GM18868 (cell line): ENCODE measurements at regions not wholly inside any gene's neighbourhood (a gene's known extent, or its start where the extent isn't known, plus 50 kb on each side); places are given as distances from the start of the nearest gene placed in this dataset.

ENCODE experiments used
- ATAC-seq: cut with Tn5 transposase; IDR thresholded peaks from one replicate; pipeline ENCODE4 v1.9.1; 2021; ENCODE audit warnings: mild to moderate bottlenecking, moderate library complexity; ENCODE audit not compliant: unreplicated experiment

DNA sequence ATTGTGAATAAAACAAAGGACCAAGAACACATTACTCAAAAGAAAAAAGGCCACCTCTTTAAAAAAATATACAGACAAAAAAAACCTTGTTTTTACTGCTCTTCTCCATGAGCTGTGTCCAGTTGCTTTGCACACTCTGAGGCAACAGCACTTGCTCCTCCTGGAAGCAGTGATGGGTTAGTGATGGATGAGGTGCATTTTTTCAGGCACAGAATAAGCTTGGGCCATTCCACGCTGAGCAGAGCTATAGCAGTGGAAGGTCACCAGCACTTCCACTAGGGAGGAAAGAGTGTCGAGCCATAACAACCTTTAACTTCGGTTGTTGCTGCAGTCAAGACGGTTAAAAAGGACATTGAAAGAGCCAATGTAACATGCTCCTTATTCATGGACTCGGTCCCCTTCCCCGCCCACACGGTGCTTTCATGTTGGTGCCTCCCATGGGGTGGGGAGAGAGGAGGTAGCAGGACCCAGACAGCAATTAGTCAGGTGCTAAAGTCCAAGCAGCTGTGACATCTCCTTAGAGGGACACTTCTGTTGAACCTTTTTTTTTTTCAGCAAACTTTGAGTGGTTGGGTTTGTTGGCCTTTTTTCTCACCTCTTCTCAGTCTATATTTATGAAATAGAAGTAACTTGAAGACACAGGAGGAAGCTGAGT lies 136.5 kb upstream of the ADARB2 start:
- no peak for ATAC-seq

DNA sequence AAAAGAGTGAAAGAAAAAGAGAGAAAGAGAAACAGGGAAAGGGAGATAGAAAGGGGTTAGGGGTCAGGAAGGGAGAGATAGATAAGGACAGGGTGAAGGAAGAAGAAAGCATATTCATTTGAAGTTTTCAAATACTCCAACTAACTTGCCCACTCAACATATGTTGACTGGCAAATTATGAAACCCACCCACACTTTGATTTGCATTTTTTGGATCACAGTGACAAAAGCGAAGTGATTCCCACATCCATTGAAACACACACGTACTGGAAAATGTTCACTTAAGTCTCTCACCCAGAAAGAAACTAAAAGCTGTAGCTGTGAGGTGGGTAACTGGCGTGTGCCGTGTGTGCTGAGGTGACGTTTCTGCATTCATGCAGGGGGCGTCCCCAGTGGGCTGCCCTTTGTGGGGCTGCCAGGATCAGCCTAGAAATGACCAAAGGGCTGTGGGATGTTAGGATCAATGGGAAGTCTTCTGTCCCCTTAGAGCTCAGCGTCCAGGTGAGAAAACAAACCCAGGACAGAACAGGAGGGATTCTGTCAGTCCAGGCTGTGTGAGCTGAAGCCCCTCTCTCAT lies 134.9 kb upstream of the ADARB2 start:
- no peak for ATAC-seq

DNA sequence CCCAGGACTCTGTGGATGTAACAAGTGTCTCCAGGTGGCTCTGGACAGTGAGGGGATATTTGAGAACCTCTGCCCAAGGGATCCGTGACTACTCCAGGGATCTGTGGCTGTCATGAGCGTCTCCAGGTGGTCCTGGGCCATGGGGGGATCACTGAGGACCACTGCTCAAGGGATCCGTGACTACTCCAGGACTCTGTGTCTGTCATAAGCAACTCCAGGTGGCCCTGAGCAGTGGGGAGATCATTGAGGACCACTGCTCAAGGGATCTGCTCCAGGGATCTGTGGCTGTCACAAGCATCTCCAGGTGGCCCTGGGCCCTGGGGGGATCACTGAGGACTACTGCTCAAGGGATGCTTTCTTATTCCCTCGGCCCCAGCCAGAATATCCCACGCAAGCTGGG lies 133.2 kb upstream of the ADARB2 start:
- ATAC-seq: no peak

DNA sequence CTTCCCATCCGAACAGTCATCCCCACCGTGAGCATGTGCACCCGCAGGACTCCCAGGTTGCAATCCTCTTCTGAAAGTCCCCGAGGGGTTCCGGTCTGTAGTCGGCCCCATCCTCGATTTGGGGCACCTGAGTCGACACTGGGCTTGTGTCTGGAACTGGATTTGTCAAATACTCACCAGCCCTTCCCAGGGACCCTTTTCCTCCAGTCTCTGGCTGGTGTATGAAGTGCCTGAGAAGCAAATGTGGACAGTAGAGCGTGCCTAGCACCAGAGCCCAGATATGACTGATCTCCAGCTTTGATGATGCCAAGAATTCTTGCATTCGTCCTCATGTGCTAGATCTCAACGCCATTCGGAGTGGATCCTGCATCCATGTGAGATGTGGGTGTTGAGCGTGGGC lies 132.5 kb upstream of the ADARB2 start:
- no peak for ATAC-seq

DNA sequence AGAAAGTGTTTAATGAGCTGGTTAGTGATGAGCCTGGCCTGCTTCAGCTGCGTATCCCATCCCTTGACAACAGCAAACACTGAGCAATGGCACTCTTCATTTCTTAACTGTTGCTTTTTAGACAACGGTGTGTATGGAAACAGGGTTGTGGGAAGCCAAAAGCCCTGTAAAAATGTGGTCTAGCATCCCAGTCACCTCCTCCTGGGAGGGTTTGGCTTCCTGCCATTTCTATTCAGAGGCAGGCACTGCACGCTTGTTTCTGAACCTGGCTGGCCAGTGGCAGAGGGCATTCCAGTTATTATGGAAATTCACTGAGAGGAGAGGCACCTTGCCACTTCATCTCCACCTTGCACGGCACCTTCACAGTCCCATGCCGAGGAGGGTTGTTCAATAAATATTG lies 123.0 kb upstream of the ADARB2 start:
- no peak for ATAC-seq

DNA sequence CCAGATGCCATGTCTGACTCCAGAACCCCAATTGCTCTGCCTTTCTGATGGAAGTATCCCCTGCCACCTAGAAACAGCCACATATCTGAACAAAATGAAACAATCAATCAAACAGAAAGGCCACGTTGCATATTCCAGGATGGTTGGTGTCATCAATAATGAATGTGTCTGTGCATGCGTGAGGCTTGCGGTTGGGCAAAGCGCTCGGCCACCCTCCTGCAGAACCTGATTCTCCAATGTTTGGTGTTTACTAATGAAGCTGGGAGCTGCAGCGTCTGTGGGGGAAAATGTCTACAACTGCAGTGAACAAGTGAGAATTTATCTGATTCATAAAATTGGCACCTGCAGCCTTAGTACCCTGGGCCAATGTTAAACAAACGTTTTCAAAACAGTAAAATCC lies 121.2 kb upstream of the ADARB2 start:
- ATAC-seq: no peak

DNA sequence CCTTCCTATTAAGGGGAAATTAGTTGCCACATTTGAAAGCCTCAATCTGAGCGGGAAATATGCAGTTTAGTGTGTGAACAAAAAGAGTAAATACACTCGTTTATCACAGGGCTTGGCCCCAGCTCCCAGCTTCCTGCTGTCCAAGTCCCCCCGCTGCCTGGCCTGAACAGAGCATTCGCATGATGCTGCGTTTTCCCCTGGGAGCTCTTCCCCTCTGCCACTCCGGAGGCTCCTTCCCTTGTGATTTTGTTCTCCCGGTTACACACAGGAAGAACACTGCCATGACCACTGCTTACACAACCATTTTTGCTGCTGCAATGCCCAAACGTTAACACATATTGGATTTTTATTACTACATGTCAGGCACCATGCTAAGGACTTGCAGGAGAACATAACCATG lies 120.7 kb upstream of the ADARB2 start:
- no peak for ATAC-seq

DNA sequence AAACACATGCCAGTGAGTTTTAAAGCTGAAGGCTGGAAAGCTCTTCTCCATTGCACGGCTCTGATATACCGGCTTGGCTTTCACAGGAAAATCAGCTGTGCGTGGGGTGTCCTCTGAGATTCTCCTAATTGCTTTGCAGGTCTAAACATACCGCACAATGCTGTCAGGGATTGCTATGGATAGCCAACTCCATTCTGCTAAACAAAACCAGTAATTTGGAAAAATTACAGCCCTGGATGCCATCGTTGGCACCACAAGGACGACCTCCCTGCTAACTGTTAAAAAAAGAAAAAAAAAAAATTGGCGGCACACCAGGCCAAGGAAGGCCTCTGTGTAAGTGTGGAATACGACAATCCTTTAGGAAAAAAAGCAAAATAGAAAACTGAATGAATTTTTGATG lies 118.6 kb upstream of the ADARB2 start:
- no peak for ATAC-seq

DNA sequence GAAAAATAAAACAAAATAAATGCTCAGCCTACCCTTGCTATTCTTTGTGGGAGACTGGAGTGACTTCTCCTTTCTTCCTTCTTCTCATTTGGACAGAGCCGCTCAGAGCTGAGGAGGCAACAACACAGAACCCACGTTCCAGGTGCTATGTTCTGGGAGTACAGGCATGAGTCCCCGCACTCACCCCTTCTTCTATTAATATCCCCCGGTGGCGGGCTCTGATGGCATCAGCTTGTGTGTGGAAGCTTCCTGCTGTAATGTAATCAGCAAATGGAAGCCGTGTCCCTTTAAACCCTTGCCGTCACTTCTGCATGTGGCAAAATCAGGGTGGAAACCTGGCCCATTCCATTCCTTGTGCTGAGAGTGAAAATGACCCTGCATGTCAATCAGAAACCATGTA lies 116.9 kb upstream of the ADARB2 start:
- no peak for ATAC-seq

DNA sequence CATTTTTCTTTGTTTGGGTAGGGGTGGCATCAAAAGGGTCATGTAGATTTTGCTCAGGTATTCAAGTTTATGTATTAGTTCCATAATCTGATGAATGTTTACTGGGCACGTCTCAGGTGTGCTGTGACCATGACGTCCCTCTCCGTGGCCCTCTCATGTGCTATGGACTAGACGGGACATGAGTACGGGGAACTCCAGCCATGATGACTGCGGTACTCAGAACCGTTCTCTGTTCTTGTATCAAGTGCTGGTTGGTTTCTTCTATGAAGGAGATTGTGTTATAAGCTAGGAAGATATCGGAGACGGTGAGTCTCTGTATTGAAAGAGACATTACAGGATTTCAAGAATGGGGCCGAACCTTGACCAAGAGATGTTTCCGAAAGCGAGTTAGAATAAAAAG lies 116.5 kb upstream of the ADARB2 start:
- ATAC-seq: no peak

DNA sequence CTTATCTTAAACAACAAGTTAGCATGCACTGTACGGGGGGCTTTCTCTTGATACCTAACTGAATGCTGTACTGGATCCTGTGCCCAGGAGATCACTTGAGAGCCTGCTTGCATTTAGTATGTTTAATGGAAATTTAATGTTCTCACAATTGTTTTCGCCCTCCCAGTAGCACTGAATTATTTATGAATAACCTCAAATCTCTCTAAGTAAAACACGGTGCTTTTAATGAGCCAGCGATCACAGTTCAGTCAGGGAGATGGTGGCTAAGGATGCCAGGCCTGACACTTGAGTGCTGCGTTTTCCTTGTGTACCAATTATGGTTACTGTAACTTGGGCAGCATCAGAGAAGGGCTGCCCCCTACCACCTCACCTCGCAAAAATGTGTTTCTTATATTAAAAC lies 115.5 kb upstream of the ADARB2 start:
- no peak for ATAC-seq

DNA sequence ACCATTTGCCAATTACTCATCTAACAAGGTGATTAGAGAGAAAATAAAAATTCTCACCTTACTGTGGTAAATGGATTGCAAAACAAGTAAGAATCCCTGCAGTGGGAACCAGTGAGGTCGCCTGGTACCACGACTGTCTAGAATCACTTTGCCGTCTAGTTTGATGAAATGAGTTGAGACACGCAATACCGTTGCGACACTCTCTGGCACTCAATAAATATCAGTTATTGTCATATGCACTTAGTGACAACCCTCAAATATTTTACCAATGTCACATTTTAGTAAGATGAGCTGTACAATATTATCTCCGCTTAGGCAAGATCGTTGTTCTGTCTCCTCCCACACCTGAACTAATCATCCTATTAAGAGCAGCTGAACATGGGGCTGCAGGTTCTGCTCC lies 114.4 kb upstream of the ADARB2 start:
- no peak for ATAC-seq

DNA sequence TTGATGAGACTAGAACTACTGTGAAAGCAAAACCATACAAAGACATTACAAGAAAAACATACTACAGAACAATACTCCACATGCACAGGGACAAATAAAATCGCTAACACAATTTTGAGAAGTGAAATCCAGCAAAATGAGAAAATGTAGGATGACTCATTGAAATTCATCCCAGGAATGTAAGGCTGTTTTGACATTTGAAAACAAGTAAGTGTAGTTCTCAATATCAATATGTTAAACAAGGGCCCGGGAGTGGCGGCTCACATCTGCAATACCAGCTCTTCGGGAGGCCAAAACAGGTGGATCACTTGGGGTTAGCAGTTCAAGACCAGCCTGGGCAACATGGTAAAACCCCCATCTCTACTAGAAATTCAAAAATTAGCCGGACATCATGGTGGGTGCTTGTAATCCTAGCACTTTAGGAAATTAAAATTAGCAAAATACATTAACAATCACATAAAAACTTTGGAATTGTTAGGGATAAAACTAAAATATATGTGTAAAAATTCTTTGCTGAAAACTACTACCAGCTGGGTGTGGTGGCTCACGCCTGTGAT lies 113.7 kb upstream of the ADARB2 start:
- no peak for ATAC-seq

DNA sequence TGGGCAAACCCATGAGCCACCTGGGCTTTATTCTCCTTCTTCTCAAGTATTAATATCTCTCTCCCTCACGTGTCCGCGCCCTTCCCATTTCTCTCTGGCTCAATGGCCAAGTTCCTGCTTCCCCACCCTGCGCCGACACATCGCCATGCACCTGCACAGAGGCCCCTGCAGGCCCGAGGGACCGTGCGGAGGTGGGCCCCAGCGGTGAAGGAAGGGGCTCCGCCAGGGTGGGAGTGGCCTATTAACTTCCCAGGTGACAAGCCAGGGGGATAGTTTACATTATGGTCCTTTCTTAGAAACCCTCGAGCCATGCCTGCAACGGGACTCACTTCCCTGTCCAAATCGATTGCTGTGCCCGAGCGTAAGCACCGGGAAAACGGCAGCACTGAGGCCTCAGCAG lies 110.0 kb upstream of the ADARB2 start:
- no peak for ATAC-seq

DNA sequence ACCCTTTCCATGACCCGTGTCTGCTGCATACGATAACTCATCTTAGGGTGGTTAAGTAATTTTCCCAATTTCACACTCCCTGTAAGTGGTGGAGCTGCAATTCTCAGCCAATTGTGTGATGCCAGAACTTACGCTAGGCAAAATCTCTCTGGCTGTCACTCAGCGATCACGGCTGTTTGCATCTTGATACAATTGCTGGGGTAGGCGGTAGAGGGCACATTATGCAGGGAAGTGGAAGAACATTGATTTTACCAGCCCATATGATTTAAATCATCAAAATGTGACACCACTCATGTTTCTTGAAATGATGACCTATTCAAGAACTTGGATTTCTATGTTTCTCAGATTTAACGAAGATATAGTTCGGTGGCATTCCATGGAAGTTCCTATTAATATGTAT lies 108.7 kb upstream of the ADARB2 start:
- ATAC-seq: no peak

DNA sequence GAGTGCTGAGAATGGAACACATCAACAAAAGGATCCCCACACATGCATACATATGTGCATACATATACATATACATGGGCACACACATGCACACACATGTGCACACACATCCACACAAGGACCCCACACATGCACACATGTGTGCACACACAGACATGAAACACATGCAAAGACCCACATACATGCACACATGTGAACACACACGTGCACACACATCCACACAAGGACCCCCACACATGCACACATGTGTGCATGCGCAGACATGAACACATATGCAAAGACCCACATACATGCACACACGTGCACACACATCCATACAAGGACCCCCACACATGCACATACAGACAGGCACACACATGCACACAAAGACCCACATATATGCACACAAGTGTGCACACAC lies 104.4 kb upstream of the ADARB2 start:
- no peak for ATAC-seq

DNA sequence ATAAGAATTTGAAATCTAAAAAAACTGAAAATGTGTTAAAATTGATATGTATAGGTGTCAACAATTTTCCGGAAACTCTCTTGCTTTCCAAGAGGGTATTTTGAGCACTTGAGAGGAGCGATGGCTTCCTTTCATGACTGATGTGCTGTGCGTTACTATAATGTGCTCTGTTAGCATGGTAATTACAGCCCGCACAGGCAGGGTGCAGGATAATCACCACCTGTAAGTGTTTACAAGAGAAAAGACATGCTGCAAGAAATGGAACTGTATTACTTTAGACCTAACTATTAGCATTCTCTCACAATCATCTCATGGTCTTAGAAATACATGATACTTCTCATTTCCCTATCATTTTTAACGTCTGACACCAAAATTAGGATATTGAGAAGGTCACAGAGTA lies 92.4 kb upstream of the ADARB2 start:
- no peak for ATAC-seq

DNA sequence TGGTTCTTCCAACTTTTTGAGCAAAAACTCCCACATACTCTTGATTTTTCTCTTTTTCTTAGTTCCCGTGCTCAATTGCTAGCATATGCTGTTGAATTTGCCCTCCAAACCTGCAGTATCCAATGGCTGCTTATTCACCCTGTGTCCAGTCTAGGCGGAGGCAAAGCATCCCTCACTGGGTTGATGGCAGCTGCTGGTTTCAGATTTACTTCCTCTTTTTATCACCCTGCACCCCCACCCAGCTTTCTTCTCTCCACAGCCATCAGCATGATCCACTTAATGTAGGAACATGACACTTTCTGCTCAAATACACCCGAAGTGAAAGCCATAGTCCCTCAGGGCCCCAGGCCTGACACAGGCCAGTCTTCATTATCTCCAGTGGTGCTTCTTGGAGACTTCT lies 87.6 kb upstream of the ADARB2 start:
- ATAC-seq: no peak

DNA sequence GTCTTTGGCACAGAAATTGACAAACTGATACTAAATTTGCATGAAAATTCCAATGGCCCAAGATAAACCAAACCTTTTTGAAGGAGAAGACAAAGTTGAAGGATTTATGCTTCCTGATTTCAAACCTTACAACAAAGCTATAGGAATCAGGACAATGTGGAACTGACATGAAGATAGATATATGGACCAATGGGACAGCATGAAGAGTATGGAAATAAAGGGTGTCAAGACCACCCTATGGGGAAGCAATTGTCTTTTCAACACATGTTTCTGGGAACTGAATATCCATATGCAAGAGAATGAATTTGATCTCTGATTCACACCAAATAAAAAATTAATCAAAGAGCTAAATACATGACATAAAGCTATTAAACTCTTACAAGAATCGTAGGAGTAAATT lies 77.2 kb upstream of the ADARB2 start:
- ATAC-seq: no peak

DNA sequence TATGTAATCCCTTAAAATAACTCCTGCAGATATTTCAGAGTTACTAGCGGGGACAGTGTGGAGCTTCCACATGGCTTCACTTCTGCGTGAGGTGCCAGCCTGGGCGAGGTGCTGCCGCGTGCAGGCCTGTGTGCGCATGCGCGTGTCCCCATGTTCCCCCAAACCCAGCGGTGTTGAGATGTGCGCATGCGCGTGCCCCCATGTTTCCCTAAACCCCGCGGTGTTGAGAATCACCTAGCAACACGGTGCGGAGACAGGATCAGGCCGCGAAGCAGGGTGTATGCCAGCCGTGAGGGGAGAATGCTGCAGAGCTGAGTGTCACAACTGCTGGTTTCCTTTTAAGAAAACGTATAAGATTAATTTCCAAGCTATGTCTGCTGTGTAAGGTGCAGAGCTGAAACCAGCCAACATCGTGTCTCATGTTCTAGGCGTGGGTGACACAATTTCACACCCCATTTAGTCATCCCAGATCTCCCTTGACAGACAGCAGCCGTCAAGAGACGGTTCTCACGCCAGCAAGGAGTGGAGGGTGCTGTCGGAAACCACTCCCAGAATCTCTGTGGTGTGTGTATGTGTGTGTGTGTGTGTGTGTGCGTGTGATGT lies 71.9 kb upstream of the ADARB2 start:
- no peak for ATAC-seq

DNA sequence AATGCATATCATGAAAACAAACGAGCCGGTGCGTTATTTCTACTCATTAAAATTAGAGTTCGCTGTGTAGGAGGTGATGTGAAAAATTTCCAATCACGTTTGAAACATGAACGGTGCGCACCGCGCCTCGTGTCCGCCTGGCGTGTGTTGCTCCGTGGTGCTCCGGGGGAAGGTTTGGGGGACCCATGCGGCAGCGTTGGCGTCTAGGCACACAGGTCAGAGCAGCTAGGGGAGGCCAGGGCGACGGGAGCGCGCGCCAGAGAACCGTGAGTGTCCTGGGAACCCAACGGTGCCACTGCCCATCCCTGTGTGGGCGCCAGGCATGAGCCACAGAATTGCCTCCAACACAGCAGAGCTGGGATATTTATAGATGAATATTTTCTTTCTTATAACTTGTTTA lies 70.6 kb upstream of the ADARB2 start:
- no peak for ATAC-seq

DNA sequence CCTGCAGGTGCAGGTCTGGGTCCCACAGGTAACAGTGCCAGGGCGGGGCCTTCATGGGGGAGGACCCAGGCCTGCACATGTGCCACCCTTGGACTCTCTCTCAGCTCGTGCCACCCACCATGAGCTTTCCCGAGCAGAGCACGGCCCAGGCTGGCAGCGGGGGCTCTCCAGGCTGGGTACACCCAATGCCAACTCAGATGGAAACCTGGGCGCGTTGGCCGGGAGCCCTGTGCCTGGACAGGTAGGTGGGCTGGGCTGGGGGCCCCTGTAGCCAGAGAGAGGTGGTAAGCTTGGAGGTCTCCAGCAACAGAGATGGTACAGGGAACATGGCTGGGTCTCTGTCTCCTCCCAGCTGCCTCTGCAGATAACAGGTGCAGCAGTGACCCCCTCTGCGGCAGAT lies 69.9 kb upstream of the ADARB2 start:
- no peak for ATAC-seq

DNA sequence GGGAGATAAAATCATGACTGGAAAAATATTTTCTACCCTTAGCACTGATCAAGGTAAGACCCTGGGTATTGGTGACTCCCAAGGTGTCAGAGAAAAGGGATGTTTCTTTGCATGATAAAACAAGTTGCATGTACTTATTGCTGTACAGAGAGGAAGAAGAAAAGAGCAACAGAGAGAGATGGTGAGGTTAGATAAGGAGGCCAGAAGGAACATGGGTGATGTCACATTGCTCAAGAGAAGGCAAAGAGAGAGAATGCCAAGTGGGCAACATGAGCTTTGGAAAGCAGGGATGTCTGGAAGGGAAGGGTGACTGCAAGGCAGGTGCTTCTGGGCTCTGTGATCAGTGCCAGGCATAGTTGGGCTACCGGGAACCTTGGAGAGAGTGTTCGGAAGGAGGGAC lies 65.1 kb upstream of the ADARB2 start:
- ATAC-seq: no peak
